ENCODE measurements at regions not wholly inside any gene's neighbourhood (a gene's known extent, or its start where the extent isn't known, plus 50 kb on each side); places are given as distances from the start of the nearest gene placed in this dataset.

GRCh38 chr2:239756790-239757760 is 268.1 kb downstream of the NDUFA10 start:
- DNase-seq: no peak

DNA sequence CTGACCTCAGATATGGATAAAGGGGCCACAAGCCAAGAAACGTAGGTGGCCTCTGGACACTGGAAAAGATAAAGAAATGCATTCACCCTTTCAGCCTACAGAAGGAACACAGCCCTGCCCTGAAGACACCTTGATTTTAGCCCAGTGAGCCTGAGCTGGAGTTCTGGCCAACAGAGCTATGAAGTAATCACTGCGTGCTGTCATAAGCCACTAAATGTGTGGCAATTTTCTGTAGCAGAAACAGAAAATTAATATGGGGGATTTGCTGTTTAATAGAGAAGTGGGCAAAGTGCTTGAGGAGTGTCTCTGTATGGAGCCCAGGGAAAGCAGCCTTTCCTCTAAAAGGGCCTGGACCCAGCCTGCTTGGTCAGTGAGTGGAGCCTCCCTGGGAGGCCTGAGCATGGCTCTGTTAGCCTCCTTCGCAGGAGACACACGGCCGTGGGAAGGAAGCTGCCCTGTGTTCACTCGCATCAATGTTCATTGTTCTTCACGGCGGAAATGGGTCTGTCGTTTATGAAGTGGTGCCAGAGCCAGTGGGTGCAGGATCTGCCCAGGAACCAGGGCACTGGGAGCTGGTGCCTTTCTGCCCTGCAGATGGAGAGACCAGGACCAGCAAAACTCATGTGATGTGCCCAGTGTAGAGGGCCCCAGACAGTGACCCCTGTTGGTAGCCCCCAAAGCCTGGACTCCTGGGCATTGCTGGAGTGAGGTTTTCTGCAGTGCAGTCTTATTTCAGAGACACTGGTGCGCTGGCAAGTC is 268.9 kb downstream of the NDUFA10 start:
- DNase-seq: no peak

DNA sequence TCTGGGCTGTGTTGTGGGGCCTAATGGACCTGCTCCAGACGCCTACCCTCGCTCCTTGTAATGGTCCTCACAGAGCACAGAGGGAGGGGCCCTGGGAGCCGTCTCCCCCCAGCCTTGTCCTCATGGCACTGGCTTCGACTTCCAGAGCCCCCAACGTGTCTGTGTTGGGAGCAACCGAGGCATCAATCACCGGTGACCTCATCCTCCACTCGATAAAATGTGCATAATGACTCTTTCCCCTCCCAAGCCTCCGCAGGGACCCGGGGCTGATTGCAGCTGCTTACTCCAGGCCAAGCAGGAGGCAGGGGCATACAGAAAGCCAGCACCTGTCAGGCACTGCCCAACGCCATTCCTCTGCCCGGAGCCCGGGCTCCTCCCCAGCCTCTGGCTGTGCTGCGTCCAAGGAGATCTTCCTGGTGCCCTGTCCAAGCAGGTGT is 271.7 kb downstream of the NDUFA10 start:
- no peak for DNase-seq

- DNase-seq: no peak
Observed at GRCh38 chr2:239752951-239753350, 272.2 kb downstream of the NDUFA10 start.

GRCh38 chr2:239751679-239752355 is 273.3 kb downstream of the NDUFA10 start:
- peak in 1 of 4 experiments; percentile 14 for DNase-seq

DNA sequence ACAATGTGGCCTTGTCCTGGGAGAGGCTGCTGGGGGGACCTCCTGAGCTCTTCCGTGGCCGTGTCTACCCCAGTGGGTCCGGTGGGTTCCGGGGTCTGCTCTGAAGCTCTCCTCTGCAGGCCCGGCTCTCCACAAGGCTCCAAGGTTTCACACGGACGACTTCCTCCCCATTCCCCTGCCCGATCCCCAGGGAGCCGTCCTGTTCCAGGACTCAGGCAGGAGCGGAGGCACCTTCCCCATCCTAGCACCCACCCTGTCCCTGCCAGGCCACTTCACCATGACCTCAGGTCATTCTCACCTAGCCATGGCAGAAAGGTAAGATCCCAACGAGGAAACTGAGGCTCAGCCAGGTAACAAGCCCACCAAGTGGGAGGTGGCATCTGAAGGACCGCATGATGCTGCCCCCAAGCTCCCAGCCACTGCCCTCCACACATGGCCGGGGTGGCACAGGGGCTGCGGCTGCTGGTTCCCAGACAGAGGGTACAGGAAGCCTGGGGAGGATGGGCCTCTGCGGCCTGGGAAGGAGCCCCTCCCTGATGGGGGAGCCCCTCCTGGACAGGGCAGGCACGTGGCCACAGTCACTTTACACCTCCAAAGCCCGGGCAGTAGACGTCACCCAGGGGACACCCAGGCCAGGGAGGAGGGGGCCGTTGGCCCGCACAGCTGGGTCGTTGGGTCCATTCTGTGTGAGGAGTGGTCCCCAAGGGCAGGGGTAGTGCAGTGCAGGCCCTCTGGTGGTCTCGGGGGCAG is 274.0 kb downstream of the NDUFA10 start:
- no peak for DNase-seq

DNA sequence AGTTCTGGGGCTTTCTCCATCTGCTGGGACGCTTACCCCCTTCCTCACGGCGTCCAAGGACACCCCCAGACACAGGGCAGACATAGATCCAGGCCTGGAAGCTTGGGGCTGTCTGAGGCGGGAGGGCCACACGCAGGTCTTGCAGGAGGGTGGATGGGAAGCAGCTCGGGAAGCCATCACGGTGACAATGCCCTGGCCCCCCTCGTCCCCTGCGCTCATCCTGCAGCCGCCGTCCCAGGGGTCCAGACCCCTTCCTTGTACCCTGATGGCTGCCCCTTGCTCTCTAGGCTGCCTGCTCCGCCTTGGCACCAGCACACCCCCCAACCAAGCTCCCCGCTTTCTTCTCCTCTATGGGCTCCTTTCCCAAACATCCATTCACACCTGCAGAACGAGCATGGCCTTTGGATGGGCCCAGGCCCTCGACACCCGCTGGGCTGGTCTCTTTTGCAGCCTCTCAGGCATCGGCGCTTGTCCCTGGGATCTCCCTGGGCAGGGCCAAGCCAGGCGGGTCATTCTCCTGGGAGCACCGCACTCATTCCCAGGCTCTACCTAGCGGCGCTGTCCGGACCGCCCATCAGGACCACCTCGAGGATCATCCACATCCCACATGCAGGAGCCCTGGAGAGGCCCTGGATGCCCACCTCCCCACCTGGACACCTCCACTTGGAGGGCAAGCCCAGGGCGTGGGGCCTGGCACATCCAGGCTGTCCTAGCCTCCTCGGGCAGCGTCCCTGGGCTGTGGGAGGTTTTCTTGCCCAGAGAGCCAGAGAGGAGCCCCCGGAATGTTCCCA is 274.9 kb downstream of the NDUFA10 start:
- DNase-seq: no peak

DNA sequence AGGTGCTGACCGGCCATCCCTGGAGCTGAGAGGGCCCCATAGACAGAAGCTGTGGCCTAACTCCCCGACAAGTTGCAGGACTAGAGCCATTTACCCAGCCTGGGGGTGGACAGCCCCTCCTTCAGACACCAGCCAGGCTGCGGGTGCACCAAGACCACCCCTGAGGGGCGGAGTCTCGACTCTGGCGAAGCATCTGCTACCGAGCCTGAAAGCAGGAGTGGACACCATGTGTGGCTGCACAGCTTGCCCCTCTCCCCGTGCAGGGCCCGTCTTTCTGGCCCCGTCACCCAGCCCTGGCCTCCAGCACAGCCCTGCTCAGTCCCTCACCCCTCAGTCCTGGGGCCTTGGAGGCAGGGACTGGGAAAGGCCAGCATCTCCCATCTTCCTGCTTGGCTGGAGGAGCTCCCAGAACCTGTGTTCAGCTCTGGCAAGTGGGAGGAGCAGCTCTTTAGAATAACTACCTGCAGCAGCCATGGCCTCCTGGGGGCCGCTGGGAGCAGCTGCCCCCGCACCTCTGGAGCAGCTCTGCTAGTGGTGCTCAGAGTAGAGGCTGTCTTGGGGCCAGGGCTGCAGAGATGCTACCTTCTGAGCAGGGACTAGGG is 275.8 kb downstream of the NDUFA10 start:
- no peak for DNase-seq

DNA sequence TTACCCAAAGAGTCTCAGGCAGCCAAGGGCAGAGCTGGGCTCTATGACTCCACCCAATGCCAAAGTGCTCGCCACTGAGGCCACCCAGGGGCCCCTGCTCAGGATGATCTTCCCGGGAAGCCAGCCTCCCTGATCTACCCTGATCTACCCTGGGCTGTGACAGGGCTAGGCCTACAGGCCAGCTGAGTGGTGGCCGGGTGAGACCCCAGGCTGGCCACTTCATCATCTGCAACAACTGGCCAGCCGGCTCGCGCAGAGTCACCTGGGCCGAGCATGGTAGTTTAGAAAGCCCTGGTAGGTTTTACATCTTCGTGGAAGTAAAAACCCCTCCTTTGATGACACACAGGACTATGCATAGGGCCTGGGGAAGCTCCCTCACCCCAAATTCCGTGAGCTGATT is 276.3 kb downstream of the NDUFA10 start:
- DNase-seq: no peak

- DNase-seq: no peak
Observed at GRCh38 chr2:239747771-239748170, 277.4 kb downstream of the NDUFA10 start.

GRCh38 chr2:239747274-239747673 is 277.9 kb downstream of the NDUFA10 start:
- no peak for DNase-seq

DNA sequence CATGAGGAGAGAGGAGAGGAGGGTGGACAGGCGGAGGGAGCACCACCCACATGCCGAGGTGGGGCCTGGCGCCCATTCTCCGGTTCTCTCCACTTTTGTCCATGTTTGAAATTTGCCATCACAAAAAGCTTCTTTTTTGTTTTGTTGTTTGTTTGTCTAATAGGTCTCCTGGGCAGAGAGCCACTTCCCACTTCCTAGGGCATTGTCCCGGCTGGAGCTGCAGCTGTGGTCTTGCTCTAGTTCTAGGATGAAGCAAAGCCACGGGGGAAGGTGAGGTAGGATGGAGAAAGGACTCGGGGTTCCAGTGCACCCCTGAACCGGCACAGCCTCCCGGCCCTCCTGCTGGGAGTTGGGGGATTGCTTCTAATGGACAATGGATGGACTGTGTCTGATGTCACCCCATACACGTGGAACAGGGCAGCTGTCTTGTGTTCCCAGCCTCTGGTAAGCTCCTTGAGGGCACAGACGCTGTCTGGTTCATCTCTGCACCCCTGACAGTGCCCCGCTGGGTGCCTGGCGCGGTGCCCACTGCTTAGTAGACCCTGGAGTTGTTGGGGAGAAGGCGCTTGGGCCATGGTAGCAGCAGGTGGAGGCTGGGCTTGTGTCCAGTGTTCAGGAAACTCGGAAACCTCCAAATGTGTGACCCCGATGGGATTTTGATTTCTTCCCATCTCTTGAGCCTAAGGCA is 278.4 kb downstream of the NDUFA10 start:
- DNase-seq: no peak

GRCh38 chr2:239745386-239746227 is 279.5 kb downstream of the NDUFA10 start:
- DNase-seq: no peak

- DNase-seq: no peak
Observed at GRCh38 chr2:239744706-239745340, 280.3 kb downstream of the NDUFA10 start.

DNA sequence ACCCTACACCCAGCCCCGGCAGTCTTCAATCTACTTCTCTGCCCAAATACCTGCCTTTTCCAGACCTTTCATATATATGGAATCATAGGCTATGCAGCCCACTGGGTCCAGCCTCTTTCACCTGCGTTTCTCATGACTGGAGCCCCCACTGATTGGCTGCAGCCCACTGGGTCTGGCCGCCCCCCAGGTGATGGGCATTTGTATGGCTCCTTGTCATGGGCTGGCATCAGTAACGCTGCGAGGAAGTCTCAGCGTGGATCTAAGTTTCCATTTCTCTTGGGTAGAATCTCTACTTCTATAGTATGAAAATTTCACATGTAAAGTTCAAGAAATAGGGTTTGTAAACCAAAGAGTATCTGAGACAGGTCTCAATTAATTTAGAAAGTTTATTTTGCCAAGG is 281.9 kb downstream of the NDUFA10 start:
- no peak for DNase-seq

DNA sequence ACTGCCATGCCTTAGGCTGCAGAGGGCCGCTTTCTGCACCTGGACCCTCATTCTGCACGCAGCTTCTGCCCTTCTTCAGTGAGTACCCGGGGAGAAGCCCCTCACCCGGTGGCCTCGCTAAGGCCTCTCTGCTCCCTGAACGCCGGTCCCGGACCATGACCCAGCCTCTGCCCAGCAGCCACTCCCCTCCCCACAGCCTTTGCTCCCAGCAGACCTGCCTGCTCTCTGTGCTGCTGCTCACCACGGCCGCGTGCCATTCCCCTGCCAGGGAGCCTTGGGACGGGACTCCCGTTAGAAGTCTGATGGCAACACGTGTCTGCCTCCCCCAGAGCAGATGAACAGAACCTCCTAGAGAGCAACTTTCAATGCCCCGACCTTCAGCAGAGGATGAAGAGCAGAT is 282.8 kb downstream of the NDUFA10 start:
- no peak for DNase-seq

DNA sequence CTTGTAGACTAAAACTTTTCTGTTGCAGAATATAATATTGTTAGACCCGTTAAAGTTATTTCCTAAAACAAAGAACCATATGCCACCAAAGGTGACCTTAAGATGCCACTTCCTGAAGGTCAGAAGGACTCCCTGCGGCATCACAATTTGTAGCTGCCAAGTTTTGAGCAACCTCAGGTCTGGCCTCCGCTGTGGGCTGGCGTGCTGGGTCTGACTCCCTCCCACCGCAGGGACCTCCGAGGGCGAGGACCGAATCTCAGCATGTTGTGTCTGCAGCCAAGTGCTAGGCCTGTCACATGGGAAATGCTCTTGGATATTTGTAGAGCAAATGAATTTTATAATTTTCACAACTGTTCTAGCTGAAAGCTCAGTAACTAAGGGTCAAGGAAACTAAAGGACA is 285.9 kb downstream of the NDUFA10 start:
- no peak for DNase-seq

DNA sequence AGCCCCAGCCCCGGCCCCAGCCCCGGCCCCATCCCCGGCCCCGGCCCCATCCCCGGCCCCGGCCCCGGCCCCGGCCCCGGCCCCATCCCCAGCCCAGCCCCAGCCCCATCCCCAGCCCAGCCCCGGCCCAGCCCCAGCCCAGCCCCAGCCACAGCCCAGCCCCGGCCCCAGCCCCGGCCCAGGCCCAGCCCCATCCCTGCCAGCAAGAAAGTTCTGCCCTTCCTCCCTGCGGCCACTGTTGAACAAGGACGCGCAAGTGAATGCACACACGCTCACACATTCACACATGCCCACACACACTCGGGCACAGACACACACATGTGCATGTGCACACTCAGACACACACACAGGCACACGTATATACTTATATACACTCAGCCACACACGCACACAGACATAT is 287.0 kb downstream of the NDUFA10 start:
- DNase-seq: no peak

DNA sequence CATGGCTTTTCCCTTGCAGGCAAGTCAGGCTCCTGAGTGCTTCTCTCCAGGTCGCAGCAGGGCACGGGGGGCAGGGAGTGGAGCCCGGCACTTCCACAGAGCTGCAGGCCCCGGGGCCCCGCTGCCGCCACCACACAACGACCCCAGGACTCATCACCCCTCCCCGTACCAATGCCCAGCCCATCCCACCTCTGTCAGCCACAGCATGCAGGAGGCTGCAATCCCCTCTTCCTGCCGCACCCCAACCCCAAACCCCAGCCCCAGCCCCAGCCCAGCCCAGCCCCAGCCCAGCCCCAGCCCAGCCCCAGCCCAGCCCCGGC is 288.0 kb downstream of the NDUFA10 start:
- no peak for DNase-seq
